ENCODE measurements at regions not wholly inside any gene's neighbourhood (a gene's known extent, or its start where the extent isn't known, plus 50 kb on each side); places are given as distances from the start of the nearest gene placed in this dataset.

- Histone ChIP-seq H3K9me1 (ENCODE audit: insufficient read depth, low read length) (no peaks in the 10 kb centered on the region; the same call in 1 of the 2 replicates), H3K4ac (ENCODE audit: low read depth, low read length) (peak overlapping the region; percentile 18; the same call in 1 of the 2 replicates), H3K79me1 (ENCODE audit: low read depth in 1 of 2, low read length in 2 of 2) (no peaks in the 10 kb centered on the region), H3K9me3 (ENCODE audit: control insufficient read depth, insufficient read depth, low read length) (no peaks in the 10 kb centered on the region), H3K23ac (ENCODE audit: low read depth, low read length) (peak overlapping the region; percentile 21; the same call in 1 of the 2 replicates), H2AFZ (replicated peaks; ENCODE audit: low read length, poor library complexity) (peak overlapping the region; percentile 52), H3K14ac (replicated peaks; ENCODE audit: low read depth, low read length) (no peak overlapping the region), H3K4me2 (ENCODE audit: low read depth, low read length) (peak overlapping the region; percentile 68), H4K20me1 (ENCODE audit: insufficient read depth, low read length) (no peaks in the 10 kb centered on the region), H3K9ac (ENCODE audit: low read depth, low read length) (no peak overlapping the region), H2BK5ac (ENCODE audit: low read depth, low read length, poor library complexity, severe bottlenecking) (peak overlapping the region; percentile 64), H3K18ac (ENCODE audit: low read depth, low read length) (peak overlapping the region; percentile 16), H3K4me1 (ENCODE audit: control insufficient read depth, insufficient read depth, low read length) (peaks cover 14% of the 10 kb centered on the region), H4K8ac (ENCODE audit: low read depth in 2 of 2, low read length in 2 of 2) (peak overlapping the region in 1 of 2 experiments; percentile 20; a peak in 1 of 4 replicates), H2BK15ac (ENCODE audit: low read depth, low read length) (no peak overlapping the region), H3K4me3 (ENCODE audit: insufficient read depth, low read depth, low read length) (no peak overlapping the region), H2AK9ac (replicated peaks; ENCODE audit: low read depth, low read length, poor library complexity) (no peak overlapping the region), H4K5ac (ENCODE audit: low read depth, low read length) (peak overlapping the region; percentile 21; the same call in 1 of the 2 replicates), H2BK20ac (ENCODE audit: low read depth, low read length) (peak overlapping the region; percentile 33; the same call in 1 of the 2 replicates), H4K91ac (ENCODE audit: insufficient read depth, low read depth, low read length) (no peak overlapping the region), H3K36me3 (ENCODE audit: control insufficient read depth, insufficient read depth, low read length) (no peaks in the 10 kb centered on the region), H3K27ac (ENCODE audit: insufficient read depth, low read length) (peak overlapping the region; percentile 11; the same call in 1 of the 2 replicates), H3K56ac (ENCODE audit: extremely low read depth, insufficient read depth, low read length) (no peak overlapping the region), H3K27me3 (ENCODE audit: control insufficient read depth, insufficient read depth, low read length) (no peaks in the 10 kb centered on the region), H2AK5ac (ENCODE audit: low read depth, low read length) (no peak overlapping the region), H2BK120ac (ENCODE audit: low read depth, low read length) (peak overlapping the region; percentile 14; the same call in 1 of the 2 replicates)
- no TSS peak for BruUV-seq (replicated peaks)
- POLR2A ChIA-PET (ENCODE audit: unreplicated experiment) = interaction anchor here (0.6 kb wide), 1 partner anchor 242 kb away, joined by 3 read pairs; no protein-coding TSS in a partner anchor
- CTCF ChIA-PET = interaction anchor here (0.6 to 0.9 kb wide), 2 partner anchors 30 to 96 kb away, joined by 3 to 4 read pairs; no protein-coding TSS in a partner anchor
- TF ChIP-seq FOS (IDR thresholded peaks at IDR 0.05; ENCODE audit: low read depth, low read length) = peak; percentile 22; the same call in 1 of the 2 replicates
- no peak for TF ChIP-seq MAFK (IDR thresholded peaks at IDR 0.05; ENCODE audit: low read depth, low read length)
- intact Hi-C loops (cut with micrococcal nuclease) (no loop called here), dilution Hi-C loops (cut with HindIII; ENCODE audit: low sequenced_read_pairs, unreplicated experiment) (no loop called here), in situ Hi-C loops (cut with MboI; ENCODE audit: low sequenced_read_pairs) (no loop called here)
- no CpG with 5 or more reads among the region's 6 CpGs for WGBS, 2 experiments (ENCODE audit: extremely low coverage in 2 of 2, insufficient read length in 1 of 2)
- peak; percentile 86 for DNase-seq
- ATAC-seq (ENCODE audit: low read depth) = peak; percentile 75
Observed at GRCh38 chr6:148240461-148240840, 102.2 kb upstream of the SASH1 start.

All from IMR-90 (cell line).